ENCODE measurements at regions not wholly inside any gene's neighbourhood (a gene's known extent, or its start where the extent isn't known, plus 50 kb on each side); places are given as distances from the start of the nearest gene placed in this dataset.

- no peak for TF ChIP-seq REST (IDR thresholded peaks at IDR 0.05)
- no peak for TF ChIP-seq HDAC2 (IDR thresholded peaks at IDR 0.05)
- no peak for TF ChIP-seq SMC3 (IDR thresholded peaks at IDR 0.05)
- no peak for TF ChIP-seq ZFP36 (IDR thresholded peaks at IDR 0.05; ENCODE audit: borderline replicate concordance, partially characterized antibody)
- no peak for TF ChIP-seq MAFK (IDR thresholded peaks at IDR 0.05; ENCODE audit: partially characterized antibody)
These were observed 172.3 kb downstream of the NDUFA12 start (continued) for GRCh38 chr12:94831081-94831751.

DNA sequence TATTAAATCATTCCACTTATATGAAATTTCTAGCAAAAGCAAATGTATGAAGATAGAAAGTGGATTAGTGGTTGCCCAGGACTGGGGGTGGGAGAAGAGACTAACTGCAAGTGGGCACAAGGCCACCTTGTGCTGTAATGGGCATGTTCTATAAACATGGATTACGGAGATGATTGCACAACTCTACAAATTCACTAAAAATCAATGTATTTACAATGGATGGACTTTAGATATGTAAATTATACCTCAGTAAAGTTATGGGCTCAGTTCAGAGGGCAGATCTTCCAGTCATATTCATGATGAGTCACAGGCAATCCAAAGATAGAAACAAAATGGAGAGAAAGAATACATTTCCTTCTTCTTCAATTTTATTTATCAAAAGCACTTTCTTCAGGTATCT, 173.9 kb downstream of the NDUFA12 start:
- CTCF ChIA-PET: no interaction called here
- FAIRE-seq (no peak), ATAC-seq (no peak)

GRCh38 chr12:94819011-94819410, 168.7 kb upstream of the TMCC3 start:
- H3K9me3 ChIP-seq: peaks cover 12% of the 10 kb centered on the region; the same call in 1 of the 3 replicates
- DNase-seq (ENCODE audit: low read depth in 1 of 2, low spot score in 1 of 2) (no peak), FAIRE-seq (no peak), ATAC-seq (no peak)
- H3K4me1 ChIP-seq: no peaks in the 10 kb centered on the region
- no peak overlapping the region for H3K4me3 ChIP-seq
- no peak overlapping the region for H3K4me2 ChIP-seq
- H3K27ac ChIP-seq: no peak overlapping the region
- TF ChIP-seq ATOH8 (CRISPR knock-in tag; IDR thresholded peaks at IDR 0.05; ENCODE audit: low read depth) (no peak), NFE2L2 (conservative IDR thresholded peaks at IDR 0.05; ENCODE audit: low read length) (no peak), HEYL (CRISPR knock-in tag; IDR thresholded peaks at IDR 0.05) (no peak), HES2 (IDR thresholded peaks at IDR 0.05) (no peak), RAD21 (conservative IDR thresholded peaks at IDR 0.05 in 1 of 2, IDR thresholded peaks at IDR 0.05 in 1 of 2) (no peak), ZFP36 (IDR thresholded peaks at IDR 0.05; ENCODE audit: borderline replicate concordance, partially characterized antibody) (no peak), REST (IDR thresholded peaks at IDR 0.05) (no peak), GATA3 (IDR thresholded peaks at IDR 0.05; ENCODE audit: borderline replicate concordance) (no peak), CHD2 (IDR thresholded peaks at IDR 0.05; ENCODE audit: low read length, partially characterized antibody) (no peak), RFX5 (IDR thresholded peaks at IDR 0.05) (no peak), FOXS1 (CRISPR knock-in tag; IDR thresholded peaks at IDR 0.05) (no peak), CTCF (IDR thresholded peaks at IDR 0.05) (no peak), EP300 (IDR thresholded peaks at IDR 0.05) (no peak), ZSCAN20 (CRISPR knock-in tag; IDR thresholded peaks at IDR 0.05) (no peak)
- ChIA-PET CTCF (interaction anchor here (1.3 kb wide), 1 partner anchor 9 kb away, joined by 3 read pairs; no protein-coding TSS in a partner anchor), POLR2A (no interaction called here)
- WGBS (ENCODE audit: missing lambda C conversion rate): 68% methylated on average over 5 of the region's 5 CpGs

More for the DNA sequence above, 173.9 kb downstream of the NDUFA12 start:
- no peak for DNase-seq (ENCODE audit: low read depth in 1 of 2, low spot score in 1 of 2)
- 54% methylated on average over 1 of the region's 1 CpG for WGBS (ENCODE audit: missing lambda C conversion rate)
- no peak for TF ChIP-seq MAZ (IDR thresholded peaks at IDR 0.05; ENCODE audit: borderline replicate concordance, low read depth, low read length)
- TF ChIP-seq ATOH8 (CRISPR knock-in tag; IDR thresholded peaks at IDR 0.05; ENCODE audit: low read depth): no peak
- no peak for TF ChIP-seq FOXS1 (CRISPR knock-in tag; IDR thresholded peaks at IDR 0.05)
- TF ChIP-seq E2F6 (IDR thresholded peaks at IDR 0.05; ENCODE audit: borderline replicate concordance, low read depth): no peak
- Histone ChIP-seq H3K4me1 (no peaks in the 10 kb centered on the region), H3K4me2 (no peak overlapping the region), H3K4me3 (no peak overlapping the region), H3K9me3 (no peaks in the 10 kb centered on the region), H3K27ac (no peak overlapping the region)
- POLR2A ChIA-PET: no interaction called here
